Adrenal gland (tissue), 9 donors: ENCODE measurements at regions not wholly inside any gene's neighbourhood (a gene's known extent, or its start where the extent isn't known, plus 50 kb on each side); places are given as distances from the start of the nearest gene placed in this dataset.

ENCODE experiments used
- DNase-seq, 7 donors: peaks; one replicate each; pipeline ENCODE4 v3.0.0-alpha.2; 2019 to 2020
- H3K27ac ChIP-seq, 5 donors: fragments of 200-600 bp; sonication (generic) in 4 of 5; 1 replicate in 3 of 5; 2 replicates in 2 of 5; pipeline versions ENCODE4 v1.5.1 to v1.8.0; 2016 to 2020; ENCODE audit warnings: mild to moderate bottlenecking in 1 of 5
- H3K27me3 ChIP-seq: fragments of 200-600 bp; 2 replicates; pipeline ENCODE4 v1.8.0; 2021
- H3K36me3 ChIP-seq, 2 donors: fragments of 200-600 bp; replicated peaks in 1 of 2; 1 replicate in 1 of 2; 2 replicates in 1 of 2; pipeline versions ENCODE4 v1.5.1 to v1.8.0; 2018 to 2022
- H3K4me1 ChIP-seq, 2 donors: fragments of 200-600 bp; replicated peaks in 1 of 2; 1 replicate in 1 of 2; 2 replicates in 1 of 2; pipeline versions ENCODE4 v1.5.1 to v1.8.0; 2018 to 2021
- H3K4me3 ChIP-seq, 4 donors: fragments of 200-600 bp; sonication (generic) in 3 of 4; one replicate each; pipeline ENCODE4 v1.5.1; 2016 to 2018
- H3K9me3 ChIP-seq, 3 donors: fragments of 200-600 bp; sonication (generic) in 1 of 3; replicated peaks in 1 of 3; 1 replicate in 2 of 3; 2 replicates in 1 of 3; pipeline versions ENCODE4 v1.5.1 to v1.8.0; 2016 to 2021
- POLR2A ChIP-seq, 2 donors: fragments of 450-650 bp; IDR thresholded peaks; one replicate each; pipeline ENCODE4 v1.6.1; 2017; ENCODE audit warnings: antibody characterized with exemption in 2 of 2, mild to moderate bottlenecking in 2 of 2, moderate library complexity in 1 of 2
- WGBS, 4 donors: extraction: QIAGEN DNeasy Blood & Tissue Kit in 2 of 4; methylation state at CpG; one replicate each; pipeline versions ENCODE4 v1.1.5 to v1.1.7; 2013 to 2017; 5-methylcytosine and 5-hydroxymethylcytosine counted together
- intact Hi-C, 2 donors: fragments of 100-400 bp; cut with DNase I; formaldehyde crosslinking; loops; one replicate each; pipeline versions ENCODE4 v1.14.1 to v1.15.0; 2022 to 2023
- TF ChIP-seq, protein P1 (sequence below), 6 experiments: fragments of 450-650 bp in 4 of 6; fragments of 200-600 bp in 2 of 6; sonication (generic) in 1 of 6; IDR thresholded peaks; 1 replicate in 5 of 6; 2 replicates in 1 of 6; pipeline versions ENCODE4 v1.5.1 to v1.8.0; 2016 to 2021; ENCODE audit warnings: antibody characterized with exemption in 6 of 6, mild to moderate bottlenecking in 2 of 6, moderate library complexity in 1 of 6
- donor health status: healthy with polysubstance abuse.
- donor health status: Bipolar disorder and iron deficiency.
- donor health status: DM: yes; HTN: yes; CAD: no.
- donor health status: DM: no; HTN: no; CAD: no.
- donor health status: DM: no; HTN: no; CAD: no.

DNA sequence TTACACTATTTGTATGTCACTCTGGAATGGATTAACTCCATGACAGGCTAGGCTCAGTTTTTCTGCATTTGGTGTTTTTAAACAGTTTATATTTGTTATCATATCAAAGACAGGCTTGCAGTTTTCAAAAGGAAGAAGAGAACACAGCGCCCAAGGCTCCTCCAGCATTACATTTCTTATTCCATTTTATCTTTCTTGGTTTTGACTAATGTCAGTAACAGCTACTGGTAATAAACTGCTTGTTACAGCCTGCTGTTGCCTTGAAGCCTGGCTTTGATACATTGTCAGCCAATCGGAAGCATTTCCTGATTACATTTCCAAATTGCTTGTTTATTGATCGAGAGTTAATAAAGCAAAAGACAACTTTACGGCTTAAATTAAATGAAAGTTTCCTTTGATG, 166.0 kb upstream of the MDFIC start:
- 82 to 84% (median 83%) methylated on average over 4 of the region's 4 CpGs for WGBS, 4 donors
- no peaks in the 10 kb centered on the region for H3K9me3 ChIP-seq
- H3K4me3 ChIP-seq = no peak overlapping the region
- TF ChIP-seq, protein P1, sequence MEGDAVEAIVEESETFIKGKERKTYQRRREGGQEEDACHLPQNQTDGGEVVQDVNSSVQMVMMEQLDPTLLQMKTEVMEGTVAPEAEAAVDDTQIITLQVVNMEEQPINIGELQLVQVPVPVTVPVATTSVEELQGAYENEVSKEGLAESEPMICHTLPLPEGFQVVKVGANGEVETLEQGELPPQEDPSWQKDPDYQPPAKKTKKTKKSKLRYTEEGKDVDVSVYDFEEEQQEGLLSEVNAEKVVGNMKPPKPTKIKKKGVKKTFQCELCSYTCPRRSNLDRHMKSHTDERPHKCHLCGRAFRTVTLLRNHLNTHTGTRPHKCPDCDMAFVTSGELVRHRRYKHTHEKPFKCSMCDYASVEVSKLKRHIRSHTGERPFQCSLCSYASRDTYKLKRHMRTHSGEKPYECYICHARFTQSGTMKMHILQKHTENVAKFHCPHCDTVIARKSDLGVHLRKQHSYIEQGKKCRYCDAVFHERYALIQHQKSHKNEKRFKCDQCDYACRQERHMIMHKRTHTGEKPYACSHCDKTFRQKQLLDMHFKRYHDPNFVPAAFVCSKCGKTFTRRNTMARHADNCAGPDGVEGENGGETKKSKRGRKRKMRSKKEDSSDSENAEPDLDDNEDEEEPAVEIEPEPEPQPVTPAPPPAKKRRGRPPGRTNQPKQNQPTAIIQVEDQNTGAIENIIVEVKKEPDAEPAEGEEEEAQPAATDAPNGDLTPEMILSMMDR (IDR thresholded peaks at IDR 0.05) = no peak
- no peak for TF ChIP-seq POLR2A (IDR thresholded peaks at IDR 0.05)
- no peaks in the 10 kb centered on the region for H3K36me3 ChIP-seq
- DNase-seq = no peak
- no peaks in the 10 kb centered on the region for H3K4me1 ChIP-seq
- no peaks in the 10 kb centered on the region for H3K27me3 ChIP-seq
- intact Hi-C loops = no loop called here
- H3K27ac ChIP-seq = no peak overlapping the region

DNA sequence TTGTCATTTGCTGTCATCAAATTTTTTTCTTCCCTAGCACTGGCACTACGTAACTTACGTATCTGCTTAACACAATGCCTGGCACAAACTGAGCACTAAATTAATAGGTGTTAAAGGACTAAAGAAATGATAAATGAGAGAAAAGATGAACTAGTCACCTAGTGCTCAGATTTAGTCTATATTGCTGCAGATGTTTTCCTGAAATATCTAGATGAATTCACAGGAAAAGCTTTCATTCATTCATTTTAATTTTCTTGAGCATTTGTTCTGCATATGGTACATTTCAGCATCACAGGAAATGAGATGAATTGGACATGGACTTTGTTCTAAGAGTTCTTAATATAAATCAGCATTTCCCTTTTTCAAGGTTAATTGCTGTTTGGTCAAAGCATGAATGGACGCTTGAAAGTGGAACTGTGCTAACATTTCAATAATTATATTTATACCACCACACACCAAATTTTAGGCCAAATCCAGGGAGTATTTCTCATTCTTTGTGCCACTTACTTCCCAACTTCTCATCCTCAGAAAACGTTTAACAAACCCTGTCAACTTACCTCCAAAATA, 163.2 kb upstream of the MDFIC start:
- no peaks in the 10 kb centered on the region for H3K36me3 ChIP-seq
- H3K27me3 ChIP-seq = no peaks in the 10 kb centered on the region
- H3K4me1 ChIP-seq = no peaks in the 10 kb centered on the region
- WGBS, 4 donors = 62 to 76% (median 75%) methylated on average over 4 of the region's 4 CpGs
- intact Hi-C loops = no loop called here
- no peak overlapping the region for H3K4me3 ChIP-seq
- H3K27ac ChIP-seq = no peak overlapping the region
- no peaks in the 10 kb centered on the region for H3K9me3 ChIP-seq
- no peak for DNase-seq
- TF ChIP-seq, protein P1 (IDR thresholded peaks at IDR 0.05) = no peak
- TF ChIP-seq POLR2A (IDR thresholded peaks at IDR 0.05) = no peak

DNA sequence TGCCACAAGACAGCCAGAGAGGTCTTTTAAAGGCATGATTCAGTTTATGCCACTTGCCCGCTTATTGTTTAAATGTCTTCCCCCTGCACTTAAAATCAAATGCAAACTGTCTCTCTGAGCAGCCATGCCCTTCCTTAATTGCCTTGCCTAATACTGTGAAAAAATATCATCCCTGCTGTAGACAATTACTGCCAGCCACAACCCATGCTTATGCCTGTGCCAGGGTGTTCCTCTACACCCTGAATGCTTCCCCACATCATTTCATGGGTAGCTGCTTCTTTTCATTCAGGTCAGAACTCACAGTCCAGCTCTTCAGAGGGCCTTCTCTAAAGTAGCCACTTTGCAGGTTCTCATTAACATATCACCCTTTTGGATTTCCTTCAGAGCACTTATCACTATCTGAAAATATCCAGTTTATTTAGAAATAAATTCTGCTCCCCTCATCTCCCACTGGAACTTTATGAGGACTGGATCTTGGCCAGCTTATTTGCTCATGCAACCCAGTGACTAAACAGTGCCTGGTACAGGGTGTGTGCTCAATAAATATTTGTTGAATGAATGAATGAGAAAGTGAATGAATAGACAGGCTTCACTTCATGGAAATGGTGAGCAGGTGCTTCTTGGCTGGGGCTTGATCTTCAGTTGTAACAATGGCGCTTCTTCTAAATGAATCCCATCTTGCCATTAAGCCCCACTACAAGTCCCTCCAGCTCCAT, 162.4 kb upstream of the MDFIC start:
- H3K36me3 ChIP-seq = no peaks in the 10 kb centered on the region
- no peak for DNase-seq
- H3K4me1 ChIP-seq = no peaks in the 10 kb centered on the region
- intact Hi-C loops = no loop called here
- no peak for TF ChIP-seq POLR2A (IDR thresholded peaks at IDR 0.05)
- 89 to 96% (median 93%) methylated on average over 2 of the region's 2 CpGs for WGBS, 4 donors
- no peaks in the 10 kb centered on the region for H3K27me3 ChIP-seq
- no peak overlapping the region for H3K4me3 ChIP-seq
- H3K27ac ChIP-seq = no peak overlapping the region
- H3K9me3 ChIP-seq = no peaks in the 10 kb centered on the region

DNA sequence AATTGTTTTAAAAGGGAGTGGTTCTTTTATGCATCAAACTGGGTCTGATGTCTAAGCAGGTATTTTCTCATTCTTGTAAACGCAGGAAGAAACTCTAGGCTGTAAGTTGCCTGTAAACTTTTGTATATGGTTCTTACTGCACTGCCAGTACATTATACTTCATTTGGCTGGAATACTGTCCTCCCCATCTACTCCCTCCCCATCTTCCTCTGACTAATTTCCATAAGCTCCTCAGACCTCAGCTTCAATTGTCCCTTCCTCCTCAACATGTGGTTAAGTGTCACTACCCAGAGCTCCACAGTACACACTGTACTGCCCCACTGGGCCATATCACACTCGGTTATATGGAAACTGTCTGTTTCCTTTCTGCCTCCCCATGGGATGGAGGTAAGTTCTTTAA, 161.4 kb upstream of the MDFIC start:
- WGBS, 4 donors = 83 to 87% (median 85%) methylated on average over 2 of the region's 2 CpGs
- intact Hi-C loops = no loop called here

More for the DNA sequence above, 161.4 kb upstream of the MDFIC start:
- no peak overlapping the region for H3K4me3 ChIP-seq
- H3K27me3 ChIP-seq = no peaks in the 10 kb centered on the region
- no peak overlapping the region for H3K27ac ChIP-seq
- H3K36me3 ChIP-seq = no peaks in the 10 kb centered on the region
- no peak for DNase-seq
- TF ChIP-seq, protein P1 (IDR thresholded peaks at IDR 0.05) = no peak
- no peak for TF ChIP-seq POLR2A (IDR thresholded peaks at IDR 0.05)
- no peaks in the 10 kb centered on the region for H3K4me1 ChIP-seq
- H3K9me3 ChIP-seq = no peaks in the 10 kb centered on the region
